H1 (cell line): ENCODE measurements at regions not wholly inside any gene's neighbourhood (a gene's known extent, or its start where the extent isn't known, plus 50 kb on each side); places are given as distances from the start of the nearest gene placed in this dataset.

Experiments
- CTCF ChIA-PET: fragments of 300-600 bp; sonication (Branson Sonifier 250); formaldehyde crosslinking; loops from one replicate; lab custom pipeline; 2021; ENCODE audit not compliant: partially characterized antibody; lab: Charles Lee
- POLR2A ChIA-PET: fragments of 300-600 bp; sonication (Branson Sonifier 250); formaldehyde crosslinking; loops from one replicate; lab custom pipeline; 2021; ENCODE audit warnings: inconsistent platforms; ENCODE audit not compliant: partially characterized antibody; lab: Charles Lee
- DNase-seq, 2 experiments: peaks; one replicate each; pipeline versions ENCODE4 v3.0.0 to v3.0.0-alpha.2; 2010 to 2022; ENCODE audit warnings: low spot score in 2 of 2, low read depth in 1 of 2, mixed read lengths in 1 of 2
- FAIRE-seq: peaks from 2 replicates; lab custom pipeline; 2011; peaks lifted over from hg19 to GRCh38; lab: Jason Lieb, UNC
- H2AFZ ChIP-seq: 2 replicates; pipeline ENCODE4 v1.8.1; 2012; ENCODE audit warnings: low read length, inconsistent platforms
- H2AK5ac ChIP-seq: 2 replicates; pipeline ENCODE4 v1.6.1; 2013; ENCODE audit warnings: low read depth, low read length
- H2BK120ac ChIP-seq: replicated peaks from 2 replicates; pipeline ENCODE3; 2013; ENCODE audit warnings: low read depth, low read length, inconsistent platforms
- H2BK12ac ChIP-seq: 2 replicates; pipeline ENCODE4 v1.6.1; 2013; ENCODE audit warnings: low read depth, low read length
- H2BK15ac ChIP-seq: 2 replicates; pipeline ENCODE4 v1.6.1; 2013; ENCODE audit warnings: low read length
- H2BK20ac ChIP-seq: 2 replicates; pipeline ENCODE4 v1.6.1; 2013; ENCODE audit warnings: low read length
- H2BK5ac ChIP-seq: 2 replicates; pipeline ENCODE4 v1.6.1; 2013; ENCODE audit warnings: low read depth, low read length
- H3K14ac ChIP-seq: 2 replicates; pipeline ENCODE4 v1.6.1; 2013; ENCODE audit warnings: inconsistent platforms; ENCODE audit not compliant: insufficient read length
- H3K18ac ChIP-seq: 2 replicates; pipeline ENCODE4 v1.6.1; 2013; ENCODE audit warnings: low read length; ENCODE audit errors: extremely low read depth
- H3K23ac ChIP-seq: 2 replicates; pipeline ENCODE4 v1.6.1; 2013; ENCODE audit warnings: inconsistent platforms; ENCODE audit not compliant: insufficient read length
- H3K23me2 ChIP-seq: 2 replicates; pipeline ENCODE4 v1.6.1; 2013; ENCODE audit warnings: low read depth, low read length
- H3K27ac ChIP-seq: 2 replicates; pipeline ENCODE4 v1.6.1; 2011; ENCODE audit warnings: low read depth, low read length, inconsistent platforms
- H3K27me3 ChIP-seq, 4 experiments: replicated peaks in 1 of 4; 1 replicate in 1 of 4; 2 replicates in 3 of 4; pipeline versions ENCODE4 v1.6.1 to v1.8.1; 2011 to 2013; ENCODE audit warnings: low read length in 3 of 4, mild to moderate bottlenecking in 3 of 4, inconsistent platforms in 2 of 4, mixed read lengths in 2 of 4, moderate library complexity in 1 of 4; ENCODE audit not compliant: control insufficient read depth in 3 of 4, insufficient read depth in 3 of 4; ENCODE audit errors: extremely low read depth in 1 of 4
- H3K36me3 ChIP-seq, 4 experiments: 2 replicates each; pipeline versions ENCODE4 v1.6.1 to v1.8.1; 2011 to 2013; ENCODE audit warnings: mild to moderate bottlenecking in 4 of 4, low read length in 3 of 4, moderate library complexity in 2 of 4, control low read depth in 1 of 4, inconsistent platforms in 1 of 4; ENCODE audit not compliant: insufficient read depth in 4 of 4, control insufficient read depth in 2 of 4
- H3K4ac ChIP-seq: replicated peaks from 2 replicates; pipeline ENCODE3; 2013; ENCODE audit warnings: low read length, low read depth, mixed read lengths, inconsistent platforms; ENCODE audit not compliant: insufficient read length
- H3K4me1 ChIP-seq, 4 experiments: replicated peaks in 1 of 4; 1 replicate in 1 of 4; 2 replicates in 3 of 4; pipeline versions ENCODE4 v1.6.1 to v1.8.1; 2011 to 2013; ENCODE audit warnings: low read length in 3 of 4, inconsistent platforms in 2 of 4, mixed read lengths in 1 of 4; ENCODE audit not compliant: insufficient read depth in 4 of 4, control insufficient read depth in 3 of 4
- H3K4me2 ChIP-seq, 2 experiments: 2 replicates each; pipeline versions ENCODE4 v1.6.1 to v1.8.1; 2011 to 2013; ENCODE audit warnings: low read depth in 2 of 2, low read length in 2 of 2, control low read depth in 1 of 2, inconsistent platforms in 1 of 2, mild to moderate bottlenecking in 1 of 2; ENCODE audit not compliant: insufficient read depth in 1 of 2
- H3K4me3 ChIP-seq, 4 experiments: fragments of 200-600, 300-600 bp in 1 of 4; sonication (generic), shearing (Covaris generic), sonication (Bioruptor Twin) in 1 of 4; 2 replicates each; pipeline versions ENCODE4 v1.5.1 to v1.8.1; 2011 to 2016; ENCODE audit warnings: low read length in 4 of 4, low read depth in 3 of 4, control low read depth in 2 of 4, inconsistent platforms in 2 of 4, mild to moderate bottlenecking in 2 of 4, mixed read lengths in 1 of 4, moderate library complexity in 1 of 4; ENCODE audit not compliant: insufficient read depth in 2 of 4; ENCODE audit errors: extremely low read depth in 1 of 4
- H3K56ac ChIP-seq: replicated peaks from 2 replicates; pipeline ENCODE3; 2013; ENCODE audit warnings: low read depth, mild to moderate bottlenecking, mixed read lengths, low read length, inconsistent platforms; ENCODE audit not compliant: insufficient read length
- H3K79me1 ChIP-seq: 2 replicates; pipeline ENCODE4 v1.6.1; 2013; ENCODE audit warnings: low read depth, low read length, control low read depth
- H3K79me2 ChIP-seq, 2 experiments: 2 replicates each; pipeline versions ENCODE4 v1.6.1 to v1.8.1; 2012 to 2013; ENCODE audit warnings: low read length in 2 of 2, mild to moderate bottlenecking in 2 of 2, inconsistent platforms in 1 of 2; ENCODE audit not compliant: insufficient read depth in 2 of 2, control insufficient read depth in 1 of 2
- H3K9ac ChIP-seq, 4 experiments: replicated peaks in 1 of 4; 1 replicate in 1 of 4; 2 replicates in 3 of 4; pipeline versions ENCODE4 v1.6.1 to v1.8.1; 2011 to 2013; ENCODE audit warnings: low read depth in 3 of 4, low read length in 3 of 4, control low read depth in 2 of 4, mild to moderate bottlenecking in 2 of 4, moderate library complexity in 2 of 4, inconsistent platforms in 1 of 4; ENCODE audit errors: extremely low read depth in 1 of 4
- H3K9me3 ChIP-seq, 2 experiments: 2 replicates each; pipeline versions ENCODE4 v1.6.1 to v1.8.1; 2012 to 2013; ENCODE audit warnings: mild to moderate bottlenecking in 2 of 2, moderate library complexity in 2 of 2, control low read depth in 1 of 2, inconsistent platforms in 1 of 2, low read depth in 1 of 2, low read length in 1 of 2, mixed read lengths in 1 of 2; ENCODE audit not compliant: insufficient read depth in 2 of 2
- H4K20me1 ChIP-seq, 2 experiments: replicated peaks in 1 of 2; 2 replicates each; pipeline versions ENCODE3 to v1.8.1; 2011 to 2013; ENCODE audit warnings: inconsistent platforms in 2 of 2, low read length in 2 of 2, mild to moderate bottlenecking in 1 of 2; ENCODE audit not compliant: insufficient read depth in 2 of 2, control insufficient read depth in 1 of 2
- H4K5ac ChIP-seq: 2 replicates; pipeline ENCODE4 v1.6.1; 2013; ENCODE audit warnings: low read length, low read depth, mixed read lengths, inconsistent platforms; ENCODE audit not compliant: insufficient read length
- H4K8ac ChIP-seq: 2 replicates; pipeline ENCODE4 v1.8.0; 2013; ENCODE audit warnings: mild to moderate bottlenecking, moderate library complexity, low read length, inconsistent platforms; ENCODE audit not compliant: insufficient read depth; ENCODE audit errors: extremely low read depth
- H4K91ac ChIP-seq: replicated peaks from 2 replicates; pipeline ENCODE3; 2013; ENCODE audit warnings: low read length, mixed read lengths, inconsistent platforms; ENCODE audit not compliant: insufficient read length
- BACH1 ChIP-seq: IDR thresholded peaks from 2 replicates; pipeline ENCODE4 v1.6.1; 2012; ENCODE audit warnings: low read length, improper control_type of control experiment
- BCL11A ChIP-seq, 2 experiments: IDR thresholded peaks; one replicate each; pipeline ENCODE4 v1.6.1; 2011; ENCODE audit warnings: low read depth in 2 of 2, low read length in 2 of 2, mild to moderate bottlenecking in 2 of 2
- CBX5 ChIP-seq: fragments of 300-800, 300-1000 bp; sonication (generic); IDR thresholded peaks from 2 replicates; pipeline ENCODE4 v1.7.1; 2016; ENCODE audit warnings: antibody characterized with exemption, low read length, low read depth
- CREB1 ChIP-seq: IDR thresholded peaks from 2 replicates; pipeline ENCODE4 v1.6.1; 2012; ENCODE audit warnings: inconsistent platforms
- GTF2F1 ChIP-seq: IDR thresholded peaks from 2 replicates; pipeline ENCODE4 v1.6.1; 2012; ENCODE audit warnings: low read depth, low read length, improper control_type of control experiment, borderline replicate concordance
- HDAC6 ChIP-seq: IDR thresholded peaks from one replicate; pipeline ENCODE4 v1.7.1; 2012; ENCODE audit warnings: low read depth, mild to moderate bottlenecking, inconsistent platforms, low read length, moderate library complexity
- PHF8 ChIP-seq: fragments of 200-600 bp; sonication (generic); conservative IDR thresholded peaks from 2 replicates; pipeline ENCODE4 v1.7.1; 2012; ENCODE audit warnings: low read depth, mild to moderate bottlenecking, inconsistent platforms, low read length, moderate library complexity
- RFX5 ChIP-seq: IDR thresholded peaks from 2 replicates; pipeline ENCODE4 v1.6.1; 2011; ENCODE audit warnings: low read depth, low read length, improper control_type of control experiment, borderline replicate concordance
- RXRA ChIP-seq: IDR thresholded peaks from 2 replicates; pipeline ENCODE4 v1.6.1; 2011; ENCODE audit warnings: low read depth, mild to moderate bottlenecking, low read length, moderate library complexity; ENCODE audit not compliant: insufficient read depth
- SP1 ChIP-seq: IDR thresholded peaks from 2 replicates; pipeline ENCODE4 v1.6.1; 2011; ENCODE audit warnings: low read depth, low read length
- TAF1 ChIP-seq: IDR thresholded peaks from 2 replicates; pipeline ENCODE4 v1.6.1; 2011; ENCODE audit warnings: mild to moderate bottlenecking, low read depth, low read length

DNA sequence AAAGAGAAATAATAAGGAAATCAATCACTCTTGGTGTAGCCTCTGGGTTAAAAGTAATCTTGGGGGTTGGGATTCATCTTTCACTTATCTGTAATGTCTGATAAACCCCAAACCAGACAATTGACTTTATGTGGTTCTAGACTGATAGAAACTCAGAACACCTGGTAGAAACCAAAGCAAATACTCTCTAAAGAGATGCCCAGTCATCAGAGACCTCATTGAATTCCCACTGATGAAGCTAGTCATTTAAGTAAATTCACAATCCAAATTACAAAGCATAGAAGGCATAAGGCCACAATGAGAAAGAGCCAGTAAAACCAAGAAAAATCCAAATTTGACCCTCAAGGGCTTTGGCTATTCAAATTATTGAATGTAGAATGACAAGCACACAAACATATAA lies 250.6 kb downstream of the MBNL1 start:
- H2AK5ac ChIP-seq, result no peak overlapping the region
- H4K20me1 ChIP-seq, result no peaks in the 10 kb centered on the region
- no peaks in the 10 kb centered on the region for H3K79me1 ChIP-seq
- no peak overlapping the region for H2BK15ac ChIP-seq
- no peak overlapping the region for H2BK120ac ChIP-seq
- H3K27me3 ChIP-seq, result no peaks in the 10 kb centered on the region
- no peaks in the 10 kb centered on the region for H3K36me3 ChIP-seq
- H2BK5ac ChIP-seq, result no peak overlapping the region
- H3K79me2 ChIP-seq, result no peaks in the 10 kb centered on the region
- no peak for DNase-seq
- no peak for FAIRE-seq
- no peak overlapping the region for H3K56ac ChIP-seq
- POLR2A ChIA-PET, result no interaction called here
- no peak for TF ChIP-seq SP1
- TF ChIP-seq BACH1, result no peak
- TF ChIP-seq PHF8, result no peak
- no peak for TF ChIP-seq RFX5
- TF ChIP-seq BCL11A (IDR thresholded peaks at IDR 0.05; ENCODE audit: low read depth in 2 of 2, low read length in 2 of 2), result no peak
- no peak for TF ChIP-seq CREB1
- TF ChIP-seq RXRA, result no peak
- no peak for TF ChIP-seq GTF2F1
- no peak for TF ChIP-seq HDAC6
- TF ChIP-seq TAF1, result no peak
- TF ChIP-seq CBX5, result no peak
- no peak overlapping the region for H4K8ac ChIP-seq
- H3K27ac ChIP-seq, result no peak overlapping the region
- no peak overlapping the region for H3K9ac ChIP-seq
- H3K18ac ChIP-seq, result no peak overlapping the region
- no peak overlapping the region for H4K91ac ChIP-seq
- H3K4me2 ChIP-seq, result no peak overlapping the region
- no peaks in the 10 kb centered on the region for H3K9me3 ChIP-seq
- no peak overlapping the region for H4K5ac ChIP-seq
- no peak overlapping the region for H3K4ac ChIP-seq
- no peak overlapping the region for H3K14ac ChIP-seq
- no peak overlapping the region for H3K23ac ChIP-seq
- no peak overlapping the region for H2AFZ ChIP-seq
- CTCF ChIA-PET, result interaction anchor here (0.7 to 1.2 kb wide), 2 partner anchors 10 to 854 kb away, joined by 3 to 4 read pairs; no protein-coding TSS in a partner anchor
- no peak overlapping the region for H2BK12ac ChIP-seq
- no peak overlapping the region for H2BK20ac ChIP-seq
- no peaks in the 10 kb centered on the region for H3K23me2 ChIP-seq
- peaks cover 5 to 12% (median 8%) of the 10 kb centered on the region in 4 experiments; a peak in 6 of 7 replicates for H3K4me1 ChIP-seq
- H3K4me3 ChIP-seq, result no peak overlapping the region
